IMR-90 (cell line): ENCODE measurements at regions not wholly inside any gene's neighbourhood (a gene's known extent, or its start where the extent isn't known, plus 50 kb on each side); places are given as distances from the start of the nearest gene placed in this dataset.

Source experiments
- ATAC-seq: fragments of 200-7000 bp; cut with Tn5 transposase; 2 replicates; pipeline ENCODE4 v1.9.1; 2020; ENCODE audit warnings: low read depth, mild to moderate bottlenecking, moderate library complexity
- BruUV-seq: library from RNA; stranded (reverse); fragments of 400-500 nt; replicated peaks from 2 replicates; lab custom pipeline; 2021; lab: Mats Ljungman, UMichigan
- CTCF ChIA-PET: fragments of 300-600 bp; formaldehyde crosslinking; extraction: SDS; loops from one replicate; lab custom pipeline; 2021; ENCODE audit warnings: antibody characterized with exemption; lab: Yijun Ruan, JAX
- POLR2A ChIA-PET: fragments of 300-600 bp; sonication (Branson Sonifier 250); formaldehyde crosslinking; loops from one replicate; lab custom pipeline; 2022; ENCODE audit warnings: antibody characterized with exemption; ENCODE audit not compliant: unreplicated experiment; lab: Charles Lee
- DNase-seq: peaks from one replicate; pipeline ENCODE4 v3.0.0; 2013
- H2AFZ ChIP-seq: replicated peaks from 2 replicates; pipeline ENCODE3; 2013; ENCODE audit warnings: low read length, mild to moderate bottlenecking; ENCODE audit not compliant: poor library complexity
- H2AK5ac ChIP-seq: 2 replicates; pipeline ENCODE4 v1.6.1; 2013; ENCODE audit warnings: low read depth, low read length, inconsistent platforms
- H2AK9ac ChIP-seq: replicated peaks from 2 replicates; pipeline ENCODE3; 2013; ENCODE audit warnings: mild to moderate bottlenecking, low read depth, low read length, moderate library complexity; ENCODE audit not compliant: poor library complexity
- H2BK120ac ChIP-seq: 2 replicates; pipeline ENCODE4 v1.6.1; 2013; ENCODE audit warnings: low read depth, low read length, inconsistent platforms
- H2BK15ac ChIP-seq: 3 replicates; pipeline ENCODE4 v1.6.1; 2013; ENCODE audit warnings: low read depth, low read length, inconsistent platforms
- H2BK20ac ChIP-seq: 2 replicates; pipeline ENCODE4 v1.6.1; 2013; ENCODE audit warnings: low read depth, mild to moderate bottlenecking, inconsistent platforms, low read length, moderate library complexity
- H2BK5ac ChIP-seq: 2 replicates; pipeline ENCODE4 v1.6.1; 2013; ENCODE audit warnings: mild to moderate bottlenecking, low read depth, low read length, inconsistent platforms; ENCODE audit not compliant: poor library complexity, severe bottlenecking
- H3K14ac ChIP-seq: replicated peaks from 2 replicates; pipeline ENCODE4 v1.6.1; 2013; ENCODE audit warnings: low read depth, low read length, inconsistent platforms
- H3K18ac ChIP-seq: 2 replicates; pipeline ENCODE4 v1.6.1; 2013; ENCODE audit warnings: low read depth, low read length, control low read depth
- H3K23ac ChIP-seq: 2 replicates; pipeline ENCODE4 v1.6.1; 2013; ENCODE audit warnings: low read depth, low read length, inconsistent platforms
- H3K27ac ChIP-seq: 2 replicates; pipeline ENCODE4 v1.5.1; 2013; ENCODE audit warnings: mild to moderate bottlenecking, control low read depth, low read length; ENCODE audit not compliant: insufficient read depth
- H3K27me3 ChIP-seq: 2 replicates; pipeline ENCODE4 v1.6.1; 2013; ENCODE audit warnings: low read length; ENCODE audit not compliant: control insufficient read depth, insufficient read depth
- H3K36me3 ChIP-seq: 2 replicates; pipeline ENCODE4 v1.6.1; 2013; ENCODE audit warnings: low read length, mixed read lengths; ENCODE audit not compliant: control insufficient read depth, insufficient read depth
- H3K4ac ChIP-seq: 2 replicates; pipeline ENCODE4 v1.6.1; 2013; ENCODE audit warnings: low read depth, low read length, inconsistent platforms
- H3K4me1 ChIP-seq: 2 replicates; pipeline ENCODE4 v1.6.1; 2013; ENCODE audit warnings: low read length, mixed read lengths; ENCODE audit not compliant: control insufficient read depth, insufficient read depth
- H3K4me2 ChIP-seq: 2 replicates; pipeline ENCODE4 v1.6.1; 2013; ENCODE audit warnings: low read depth, mild to moderate bottlenecking, control low read depth, low read length, moderate library complexity
- H3K4me3 ChIP-seq: 2 replicates; pipeline ENCODE4 v1.5.1; 2013; ENCODE audit warnings: low read depth, mild to moderate bottlenecking, control low read depth, low read length, moderate library complexity; ENCODE audit not compliant: insufficient read depth
- H3K56ac ChIP-seq: 2 replicates; pipeline ENCODE4 v1.6.1; 2013; ENCODE audit warnings: low read length, inconsistent platforms; ENCODE audit not compliant: insufficient read depth; ENCODE audit errors: extremely low read depth
- H3K79me1 ChIP-seq, 2 experiments: 2 replicates each; pipeline ENCODE4 v1.6.1; 2013; ENCODE audit warnings: low read length in 2 of 2, inconsistent platforms in 1 of 2, low read depth in 1 of 2
- H3K9ac ChIP-seq: 2 replicates; pipeline ENCODE4 v1.6.1; 2013; ENCODE audit warnings: low read depth, low read length, control low read depth
- H3K9me1 ChIP-seq: 2 replicates; pipeline ENCODE4 v1.6.1; 2013; ENCODE audit warnings: low read length, inconsistent platforms; ENCODE audit not compliant: insufficient read depth
- H3K9me3 ChIP-seq: 2 replicates; pipeline ENCODE4 v1.6.1; 2013; ENCODE audit warnings: low read length; ENCODE audit not compliant: control insufficient read depth, insufficient read depth
- H4K20me1 ChIP-seq: 2 replicates; pipeline ENCODE4 v1.6.1; 2013; ENCODE audit warnings: low read length, inconsistent platforms; ENCODE audit not compliant: insufficient read depth
- H4K5ac ChIP-seq: 2 replicates; pipeline ENCODE4 v1.6.1; 2013; ENCODE audit warnings: mild to moderate bottlenecking, low read depth, low read length, control low read depth
- H4K8ac ChIP-seq, 2 experiments: 2 replicates each; pipeline ENCODE4 v1.6.1; 2013; ENCODE audit warnings: low read depth in 2 of 2, low read length in 2 of 2, control low read depth in 1 of 2, inconsistent platforms in 1 of 2
- H4K91ac ChIP-seq: 2 replicates; pipeline ENCODE4 v1.6.1; 2013; ENCODE audit warnings: low read depth, low read length, inconsistent platforms; ENCODE audit not compliant: insufficient read depth
- CTCF ChIP-seq: conservative IDR thresholded peaks from 2 replicates; pipeline ENCODE4 v1.5.1; 2012; ENCODE audit warnings: mild to moderate bottlenecking, low read depth, low read length, improper control_type of control experiment
- MAFK ChIP-seq: IDR thresholded peaks from 2 replicates; pipeline ENCODE4 v1.6.1; 2012; ENCODE audit warnings: low read depth, low read length, improper control_type of control experiment
- MXI1 ChIP-seq: IDR thresholded peaks from 2 replicates; pipeline ENCODE4 v1.6.1; 2012; ENCODE audit warnings: low read depth, mild to moderate bottlenecking, low read length, moderate library complexity, borderline replicate concordance
- NFE2L2 ChIP-seq: fragments of 150-350 bp; IDR thresholded peaks from 2 replicates; pipeline ENCODE4 v1.6.1; 2016; ENCODE audit warnings: low read depth, mild to moderate bottlenecking, low read length
- RFX5 ChIP-seq: IDR thresholded peaks from 2 replicates; pipeline ENCODE4 v1.8.0; 2012; ENCODE audit warnings: low read depth, mild to moderate bottlenecking, low read length, moderate library complexity
- SMC3 ChIP-seq: fragments of 150-350 bp; IDR thresholded peaks from 2 replicates; pipeline ENCODE4 v1.6.1; 2016; ENCODE audit warnings: low read depth, mild to moderate bottlenecking, antibody characterized with exemption, low read length, moderate library complexity
- WGBS, 2 experiments: methylation state at CpG; one replicate each; pipeline versions ENCODE4 v1.1.5 to v1.1.7; 2013; ENCODE audit warnings: missing lambda C conversion rate in 2 of 2; ENCODE audit not compliant: insufficient read length in 1 of 2; ENCODE audit errors: extremely low coverage in 2 of 2; 5-methylcytosine and 5-hydroxymethylcytosine counted together
- dilution Hi-C: fragments of 300-500 bp; cut with HindIII; formaldehyde crosslinking; loops from one replicate; pipeline ENCODE4 v1.14.3; 2018; ENCODE audit warnings: low sequenced_read_pairs; ENCODE audit not compliant: unreplicated experiment
- in situ Hi-C: fragments of 300-500 bp; cut with MboI; formaldehyde crosslinking; loops from 3 replicates; pipeline ENCODE4 v1.14.3; 2019; ENCODE audit warnings: low sequenced_read_pairs, inconsistent platforms, mixed read lengths
- intact Hi-C: fragments of 100-400 bp; cut with micrococcal nuclease; formaldehyde crosslinking; loops from 2 replicates; pipeline ENCODE4 v1.10.0; 2022

GRCh38 chr2:204064119-204064518 is 127.6 kb downstream of the ICOS start:
- TF ChIP-seq NFE2L2 (no peak), MXI1 (no peak), CTCF (no peak), RFX5 (no peak), MAFK (no peak), SMC3 (no peak)
- no peaks in the 10 kb centered on the region for H3K79me1 ChIP-seq
- CTCF ChIA-PET, result no interaction called here
- H2AK5ac ChIP-seq, result no peak overlapping the region
- POLR2A ChIA-PET, result no interaction called here
- no peak overlapping the region for H3K27ac ChIP-seq
- 100% methylated on average over 2 of the region's 5 CpGs; no CpG with 5 or more reads in 1 of the 2 experiments for WGBS, 2 experiments
- no peak overlapping the region for H4K91ac ChIP-seq
- H3K18ac ChIP-seq, result no peak overlapping the region
- no peak overlapping the region for H3K56ac ChIP-seq
- intact Hi-C loops, result no loop called here
- H2BK20ac ChIP-seq, result no peak overlapping the region
- DNase-seq (no peak), ATAC-seq (no peak)
- no peak overlapping the region for H3K23ac ChIP-seq
- no peak overlapping the region for H4K5ac ChIP-seq
- no peak overlapping the region for H2BK5ac ChIP-seq
- in situ Hi-C loops, result no loop called here
- no peak overlapping the region for H2BK120ac ChIP-seq
- no peak overlapping the region for H3K4me3 ChIP-seq
- no peak overlapping the region for H2AFZ ChIP-seq
- no peaks in the 10 kb centered on the region for H3K36me3 ChIP-seq
- no peaks in the 10 kb centered on the region for H4K20me1 ChIP-seq
- no TSS peak for BruUV-seq
- H4K8ac ChIP-seq, result no peak overlapping the region
- no peaks in the 10 kb centered on the region for H3K4me1 ChIP-seq
- no peak overlapping the region for H3K9ac ChIP-seq
- no peak overlapping the region for H2AK9ac ChIP-seq
- dilution Hi-C loops, result no loop called here
- no peaks in the 10 kb centered on the region for H3K9me3 ChIP-seq
- H3K4ac ChIP-seq, result no peak overlapping the region
- no peak overlapping the region for H2BK15ac ChIP-seq
- peaks cover under 1% of the 10 kb centered on the region; the same call in 1 of the 2 replicates for H3K27me3 ChIP-seq
- H3K4me2 ChIP-seq, result no peak overlapping the region
- H3K14ac ChIP-seq, result no peak overlapping the region
- H3K9me1 ChIP-seq, result no peaks in the 10 kb centered on the region
